Tongue (tissue), 2 donors: ENCODE measurements at regions not wholly inside any gene's neighbourhood (a gene's known extent, or its start where the extent isn't known, plus 50 kb on each side); places are given as distances from the start of the nearest gene placed in this dataset. TPM values are rescaled to one million over a fixed set of nuclear protein-coding genes. Genes with fewer than 3 reads are reported as not detected.

Source experiments
- DNase-seq: peaks from one replicate; pipeline ENCODE4 v3.0.0-alpha.2; 2015
- small RNA-seq: library from RNA; depleted of rRNA; stranded (forward); fragments of <200 nt; gene quantifications from one replicate; pipeline ENCODE3, GENCODE V24; 2014; ENCODE audit warnings: low replicate concordance

- no peak for DNase-seq
Measured at GRCh38 chr9:19870988-19871387, 82.2 kb upstream of the SLC24A2 start.

- no peak for DNase-seq
Measured at GRCh38 chr9:19840953-19841352, 52.1 kb upstream of the SLC24A2 start.

Small RNAs in the stretch of these regions (small RNA-seq; reads per million reads assigned to genes)
- not detected for gene AL158077.1
